ENCODE measurements at regions not wholly inside any gene's neighbourhood (a gene's known extent, or its start where the extent isn't known, plus 50 kb on each side); places are given as distances from the start of the nearest gene placed in this dataset.

- Histone ChIP-seq H3K4me3 (ENCODE audit: low read length) (no peak overlapping the region), H3K9ac (ENCODE audit: low read length) (no peak overlapping the region), H3K9me2 (ENCODE audit: insufficient read depth, low read length) (no peaks in the 10 kb centered on the region), H3F3A (ENCODE audit: insufficient read depth, low read length, poor library complexity, severe bottlenecking) (no peaks in the 10 kb centered on the region), H3K4me2 (ENCODE audit: low read length) (no peak overlapping the region), H3K79me2 (replicated peaks; ENCODE audit: insufficient read depth, low read length) (no peaks in the 10 kb centered on the region), H3K27me3 (ENCODE audit: insufficient read depth, low read depth, low read length) (no peaks in the 10 kb centered on the region), H3K9me3 (ENCODE audit: low read length) (no peaks in the 10 kb centered on the region), H3K36me3 (ENCODE audit: insufficient read depth, low read length) (no peaks in the 10 kb centered on the region), H4K20me1 (ENCODE audit: insufficient read depth) (no peaks in the 10 kb centered on the region), H3K27ac (ENCODE audit: low read length) (no peak overlapping the region), H2AFZ (ENCODE audit: low read depth, low read length) (no peak overlapping the region)
- TF ChIP-seq MXI1 (conservative IDR thresholded peaks at IDR 0.05; ENCODE audit: poor library complexity, severe bottlenecking) (no peak), RAD21 (conservative IDR thresholded peaks at IDR 0.05) (no peak), SMC3 (conservative IDR thresholded peaks at IDR 0.05; ENCODE audit: poor library complexity) (no peak), TAF1 (IDR thresholded peaks at IDR 0.05; ENCODE audit: low read depth) (no peak), EZH2 (IDR thresholded peaks at IDR 0.05; ENCODE audit: borderline replicate concordance, insufficient read depth, low read length, poor library complexity, severe bottlenecking) (no peak), REST (IDR thresholded peaks at IDR 0.05; ENCODE audit: borderline replicate concordance) (no peak), EP300 (conservative IDR thresholded peaks at IDR 0.05; ENCODE audit: poor library complexity, severe bottlenecking) (no peak)
These were observed 440.6 kb downstream of the CETN3 start for GRCh38 chr5:89968958-89969381.

GRCh38 chr5:89967771-89968444, 441.6 kb downstream of the CETN3 start:
- Histone ChIP-seq H3K9me3 (ENCODE audit: low read length) (no peaks in the 10 kb centered on the region), H3K4me3 (ENCODE audit: low read length) (no peak overlapping the region), H4K20me1 (ENCODE audit: insufficient read depth) (no peaks in the 10 kb centered on the region), H3K36me3 (ENCODE audit: insufficient read depth, low read length) (no peaks in the 10 kb centered on the region), H3F3A (ENCODE audit: insufficient read depth, low read length, poor library complexity, severe bottlenecking) (no peaks in the 10 kb centered on the region), H3K79me2 (replicated peaks; ENCODE audit: insufficient read depth, low read length) (no peaks in the 10 kb centered on the region), H3K27ac (ENCODE audit: low read length) (no peak overlapping the region), H2AFZ (ENCODE audit: low read depth, low read length) (no peak overlapping the region), H3K4me2 (ENCODE audit: low read length) (no peak overlapping the region), H3K9ac (ENCODE audit: low read length) (no peak overlapping the region), H3K27me3 (ENCODE audit: insufficient read depth, low read depth, low read length) (no peaks in the 10 kb centered on the region), H3K9me2 (ENCODE audit: insufficient read depth, low read length) (no peaks in the 10 kb centered on the region)
- no peak for TF ChIP-seq RAD21 (conservative IDR thresholded peaks at IDR 0.05)
- no peak for TF ChIP-seq EZH2 (IDR thresholded peaks at IDR 0.05; ENCODE audit: borderline replicate concordance, insufficient read depth, low read length, poor library complexity, severe bottlenecking)
- no peak for TF ChIP-seq EP300 (conservative IDR thresholded peaks at IDR 0.05; ENCODE audit: poor library complexity, severe bottlenecking)
- TF ChIP-seq POLR2AphosphoS5 (IDR thresholded peaks at IDR 0.05), result no peak

GRCh38 chr5:89956838-89957237, 452.7 kb downstream of the CETN3 start:
- no peak overlapping the region for H3K9ac ChIP-seq (ENCODE audit: low read length)
- no peaks in the 10 kb centered on the region for H3F3A ChIP-seq (ENCODE audit: insufficient read depth, low read length, poor library complexity, severe bottlenecking)
- TF ChIP-seq REST (IDR thresholded peaks at IDR 0.05; ENCODE audit: borderline replicate concordance) (no peak), EP300 (conservative IDR thresholded peaks at IDR 0.05; ENCODE audit: poor library complexity, severe bottlenecking) (no peak), TAF1 (IDR thresholded peaks at IDR 0.05; ENCODE audit: low read depth) (no peak), RAD21 (conservative IDR thresholded peaks at IDR 0.05) (no peak)
- no peak overlapping the region for H3K4me3 ChIP-seq (ENCODE audit: low read length)
- H3K9me3 ChIP-seq (ENCODE audit: low read length), result no peaks in the 10 kb centered on the region
- H3K36me3 ChIP-seq (ENCODE audit: insufficient read depth, low read length), result no peaks in the 10 kb centered on the region
- H3K27me3 ChIP-seq (ENCODE audit: insufficient read depth, low read depth, low read length), result no peaks in the 10 kb centered on the region
- no peaks in the 10 kb centered on the region for H3K9me2 ChIP-seq (ENCODE audit: insufficient read depth, low read length)
- H2AFZ ChIP-seq (ENCODE audit: low read depth, low read length), result no peak overlapping the region
- no peaks in the 10 kb centered on the region for H3K79me2 ChIP-seq (replicated peaks; ENCODE audit: insufficient read depth, low read length)
- H3K27ac ChIP-seq (ENCODE audit: low read length), result no peak overlapping the region
- H3K4me2 ChIP-seq (ENCODE audit: low read length), result no peak overlapping the region
- no peaks in the 10 kb centered on the region for H4K20me1 ChIP-seq (ENCODE audit: insufficient read depth)

Measured in neural cell (in vitro differentiated cells).